HG02884 (cell line): ENCODE measurements at regions not wholly inside any gene's neighbourhood (a gene's known extent, or its start where the extent isn't known, plus 50 kb on each side); places are given as distances from the start of the nearest gene placed in this dataset.

Source experiments
- ATAC-seq: cut with Tn5 transposase; IDR thresholded peaks from one replicate; pipeline ENCODE4 v1.9.1; 2021; ENCODE audit warnings: mild to moderate bottlenecking, moderate library complexity; ENCODE audit not compliant: unreplicated experiment

DNA sequence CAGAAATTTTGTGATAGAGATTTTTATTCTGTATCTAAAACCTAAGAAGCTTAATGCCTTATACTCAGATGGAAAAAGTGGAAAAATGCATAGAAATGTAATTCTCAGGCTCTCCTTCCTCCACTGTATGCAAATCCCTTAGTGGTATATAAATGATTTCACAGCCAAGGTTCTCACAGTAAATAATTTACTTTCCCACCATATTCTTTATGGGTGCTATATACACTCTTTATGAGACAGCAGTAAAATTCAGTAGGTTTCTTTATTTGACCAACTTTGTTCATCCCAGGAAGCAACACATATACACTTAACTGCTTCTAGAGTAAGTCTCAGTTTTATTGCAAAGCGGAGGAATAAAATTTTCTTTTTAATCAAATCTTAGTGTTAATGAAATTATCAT is 1399.7 kb downstream of the PCDH7 start:
- no peak for ATAC-seq

GRCh38 chr4:32128549-32128948 is 1408.4 kb downstream of the PCDH7 start:
- no peak for ATAC-seq

DNA sequence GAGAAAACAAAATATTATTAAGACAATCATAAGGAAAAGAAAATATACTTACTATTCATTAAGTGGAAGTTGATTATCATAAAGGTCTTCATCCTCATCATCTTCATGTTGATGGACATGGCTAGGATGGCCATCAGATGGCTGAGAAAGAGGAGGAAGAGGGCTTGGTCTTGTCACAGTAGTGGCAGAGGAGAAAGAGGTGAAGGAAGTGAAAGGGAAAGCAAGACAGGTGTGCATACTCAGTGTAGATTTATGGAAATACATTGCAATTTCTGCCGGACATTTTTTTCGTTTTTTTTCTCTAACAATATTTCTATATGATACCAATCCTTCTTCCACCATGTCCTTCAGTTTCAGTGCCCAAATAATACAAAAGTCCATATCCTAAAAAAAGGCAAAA is 1409.8 kb downstream of the PCDH7 start:
- no peak for ATAC-seq

DNA sequence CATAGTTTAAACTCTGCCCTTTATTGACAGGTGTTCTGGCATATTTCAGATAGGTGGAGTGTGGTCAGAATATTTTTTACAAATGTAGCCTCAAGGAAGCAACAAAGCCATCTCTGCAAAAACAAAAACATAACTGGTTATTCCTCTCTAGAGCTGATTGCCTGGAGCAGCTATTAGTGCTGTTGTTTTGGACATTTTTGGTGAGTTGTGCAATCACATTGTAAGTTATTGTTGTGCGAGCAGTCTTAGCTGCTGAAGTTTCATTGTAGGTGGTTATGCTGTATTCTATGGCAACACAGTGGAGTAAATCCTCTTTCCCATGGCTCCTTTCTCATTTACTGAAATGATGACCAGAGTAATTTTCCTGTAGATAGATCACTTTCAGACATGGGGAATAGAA is 1413.0 kb downstream of the PCDH7 start:
- no peak for ATAC-seq

DNA sequence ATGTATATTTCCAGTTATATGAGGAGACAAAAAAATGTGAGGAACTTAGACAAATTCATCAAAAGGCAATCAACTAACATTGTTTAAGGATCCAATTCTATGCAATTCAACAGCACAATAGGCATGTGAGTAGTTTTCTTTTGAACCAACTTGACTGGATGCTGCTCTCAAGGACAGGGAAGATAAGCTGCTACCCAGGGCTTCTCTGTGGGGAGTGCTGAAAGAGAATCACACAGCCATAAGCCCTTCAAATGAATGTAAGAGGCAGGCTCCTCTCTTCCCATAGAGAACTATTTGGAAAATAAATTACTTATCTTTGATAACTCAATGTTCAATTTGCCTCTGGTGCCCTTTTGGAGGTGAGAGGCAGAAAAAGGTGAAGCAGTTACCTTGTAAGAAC is 1413.6 kb downstream of the PCDH7 start:
- no peak for ATAC-seq

- no peak for ATAC-seq
Observed at GRCh38 chr4:32135642-32136041, 1415.5 kb downstream of the PCDH7 start.

DNA sequence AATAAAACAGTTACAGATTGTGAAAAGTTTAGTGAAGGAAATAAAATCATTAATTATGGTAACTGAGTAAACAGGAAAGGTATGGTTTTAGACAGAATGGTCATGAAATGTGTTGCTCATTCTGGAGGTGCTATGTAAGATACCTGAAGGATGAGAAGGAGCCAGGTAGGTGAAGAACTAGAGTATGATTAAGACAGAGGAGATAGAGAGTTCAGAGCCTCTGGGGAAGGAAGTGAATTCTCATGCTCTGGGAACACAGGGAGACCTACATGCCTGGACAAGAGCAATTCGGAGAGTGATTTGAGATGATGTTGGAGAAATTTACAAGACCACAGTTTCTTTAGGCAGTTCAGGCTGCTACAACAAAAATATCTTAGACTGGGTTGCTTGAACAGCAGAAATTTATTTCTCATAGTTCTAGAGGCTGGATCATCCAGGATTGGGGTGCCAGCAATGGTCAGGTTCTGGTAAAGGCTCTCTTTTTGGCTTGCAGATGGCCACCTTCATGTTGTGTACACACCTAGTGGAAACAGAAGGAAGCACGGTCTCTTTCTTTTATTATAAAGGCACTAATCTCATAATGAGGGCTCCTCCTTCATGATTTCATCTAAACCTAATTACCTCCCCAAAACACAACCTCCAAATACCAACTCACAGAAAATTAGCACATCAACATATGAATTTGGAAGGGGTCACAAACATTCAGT is 1416.1 kb downstream of the PCDH7 start:
- ATAC-seq: no peak

DNA sequence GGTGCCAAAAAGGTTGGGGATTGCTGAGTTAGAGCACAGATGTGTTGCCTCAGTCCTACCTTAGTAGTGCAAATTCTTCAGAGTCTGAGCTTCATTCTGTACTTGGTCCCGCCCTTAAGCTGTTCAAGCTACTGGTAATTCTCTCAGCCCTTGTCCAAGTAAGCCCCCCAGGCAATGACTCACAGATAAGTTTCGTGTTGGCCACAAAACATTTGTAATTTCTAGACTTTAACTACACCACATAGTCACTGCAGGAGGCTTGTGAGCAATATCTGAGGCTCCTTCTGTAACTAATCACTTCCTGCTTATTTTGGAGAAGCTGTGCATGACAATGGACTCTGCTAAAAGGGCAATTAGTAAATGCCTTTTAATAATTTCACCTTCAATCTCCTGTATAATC is 1420.5 kb downstream of the PCDH7 start:
- ATAC-seq: no peak

DNA sequence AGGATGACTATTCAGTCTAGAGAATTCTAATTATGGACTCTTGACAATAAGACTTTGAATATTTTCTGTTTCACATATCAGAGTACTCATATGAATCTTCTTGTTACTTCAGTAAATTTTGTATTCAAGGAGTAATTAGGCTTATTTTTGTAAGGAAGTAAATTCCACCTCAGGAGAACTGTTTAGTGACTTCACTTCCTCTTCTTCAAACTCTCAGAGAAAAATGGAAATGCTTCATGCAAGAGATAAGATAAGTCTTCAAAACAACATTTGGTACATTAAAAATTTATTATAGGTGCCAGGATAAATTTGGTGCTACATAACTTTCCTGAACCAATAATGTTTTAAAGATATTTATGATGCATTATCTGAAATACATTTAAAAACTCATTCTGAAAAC is 1421.9 kb downstream of the PCDH7 start:
- no peak for ATAC-seq

DNA sequence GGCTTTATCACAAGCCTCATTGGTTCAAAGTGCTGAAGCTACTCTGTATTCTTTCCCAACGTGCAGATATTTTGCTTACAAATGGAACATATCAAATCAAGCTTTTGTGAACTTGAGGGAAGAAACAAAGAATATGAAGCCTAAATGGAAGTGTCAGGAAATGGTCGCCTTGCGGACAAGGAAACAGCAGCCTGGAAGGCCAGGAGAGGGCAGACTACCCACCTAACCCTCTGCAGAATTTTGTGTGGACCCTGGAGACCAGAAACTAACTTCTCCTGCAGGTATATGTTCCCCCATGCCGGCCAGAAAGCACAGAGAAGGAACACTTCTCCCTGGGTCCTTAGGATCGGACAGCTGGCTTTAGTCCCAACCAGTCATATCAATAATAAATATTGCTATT is 1425.8 kb downstream of the PCDH7 start:
- ATAC-seq: no peak

DNA sequence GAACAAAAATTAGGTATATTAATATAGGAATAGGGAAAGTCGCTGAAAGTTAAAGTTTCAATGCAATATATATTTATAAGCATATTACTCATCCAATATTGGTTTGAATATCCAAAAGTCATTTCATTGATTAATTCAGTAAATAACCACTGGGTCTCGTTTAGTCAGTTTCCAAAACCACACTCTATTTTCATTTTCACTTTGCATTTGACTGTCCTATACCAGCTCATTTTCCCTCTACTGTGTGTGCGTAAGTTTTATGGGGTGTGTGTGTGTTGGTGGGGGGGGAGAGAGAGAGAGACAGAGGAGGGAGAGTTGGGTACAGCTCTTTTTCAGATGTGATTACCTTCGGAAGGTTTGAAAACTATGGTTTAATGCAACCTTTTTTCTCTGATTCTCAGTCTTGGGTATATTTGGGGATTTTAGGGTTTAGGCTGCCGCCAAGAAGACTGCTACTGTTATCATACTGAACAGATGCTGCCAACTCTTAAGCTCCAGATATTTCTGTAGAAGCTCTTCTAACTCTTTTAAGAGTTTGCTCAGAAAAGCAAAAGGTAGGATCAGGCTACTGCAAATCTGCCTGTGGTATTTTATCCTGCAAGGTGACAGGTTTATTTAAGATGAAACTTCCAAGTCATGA is 1427.4 kb downstream of the PCDH7 start:
- ATAC-seq: no peak

DNA sequence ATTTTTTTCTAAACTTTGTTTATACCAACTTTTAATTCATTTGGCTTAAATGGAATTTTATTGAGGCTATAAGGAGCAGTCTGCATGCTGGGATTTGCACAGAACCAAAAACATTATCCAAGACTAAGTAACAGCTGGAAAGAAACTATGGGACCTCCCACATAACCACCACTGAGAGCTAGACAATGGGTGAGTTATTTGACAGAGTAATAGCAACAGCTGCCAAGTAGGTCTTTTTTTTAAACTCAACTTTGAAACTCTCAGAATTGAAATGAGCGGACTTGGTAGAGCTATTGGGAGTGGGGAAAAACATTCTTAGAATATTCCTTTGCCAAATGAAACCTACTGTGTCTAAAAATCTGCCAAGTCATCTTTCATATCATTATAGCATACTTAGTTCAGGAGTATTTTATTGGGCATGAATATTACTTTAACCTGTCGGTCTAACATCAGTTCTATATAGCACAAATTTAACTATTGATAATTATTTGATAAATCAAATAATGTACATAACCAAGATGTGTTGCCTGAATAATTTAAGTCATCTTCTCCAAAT is 1428.0 kb downstream of the PCDH7 start:
- no peak for ATAC-seq

GRCh38 chr4:32158961-32159360 is 1438.8 kb downstream of the PCDH7 start:
- ATAC-seq: no peak

- no peak for ATAC-seq
Observed at GRCh38 chr4:32161392-32161791, 1441.2 kb downstream of the PCDH7 start.

- ATAC-seq: no peak
Observed at GRCh38 chr4:32163125-32163524, 1443.0 kb downstream of the PCDH7 start.

DNA sequence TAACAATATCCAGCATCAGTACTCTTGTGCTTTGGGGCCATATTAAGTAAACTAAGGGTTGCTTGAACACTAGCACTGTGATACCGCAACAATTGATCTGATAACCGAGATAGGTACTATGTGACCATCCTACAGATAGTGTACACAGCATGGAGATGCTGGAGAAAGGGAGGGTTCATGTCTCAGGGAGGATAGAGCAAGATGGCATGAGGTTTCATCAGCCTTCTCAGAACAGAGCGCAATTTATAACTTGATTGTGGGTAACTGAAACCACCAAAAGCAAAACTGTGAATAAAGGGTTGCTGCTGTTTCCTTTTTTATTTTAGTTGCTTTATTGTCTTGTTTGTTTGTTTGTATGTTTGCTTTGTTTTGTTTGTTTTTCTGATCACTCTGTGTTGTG is 1449.7 kb downstream of the PCDH7 start:
- no peak for ATAC-seq

- no peak for ATAC-seq
Observed at GRCh38 chr4:32172086-32172485, 1451.9 kb downstream of the PCDH7 start.

GRCh38 chr4:32172761-32173160 is 1452.6 kb downstream of the PCDH7 start:
- ATAC-seq: no peak

- no peak for ATAC-seq
Observed at GRCh38 chr4:32180086-32180485, 1459.9 kb downstream of the PCDH7 start.

DNA sequence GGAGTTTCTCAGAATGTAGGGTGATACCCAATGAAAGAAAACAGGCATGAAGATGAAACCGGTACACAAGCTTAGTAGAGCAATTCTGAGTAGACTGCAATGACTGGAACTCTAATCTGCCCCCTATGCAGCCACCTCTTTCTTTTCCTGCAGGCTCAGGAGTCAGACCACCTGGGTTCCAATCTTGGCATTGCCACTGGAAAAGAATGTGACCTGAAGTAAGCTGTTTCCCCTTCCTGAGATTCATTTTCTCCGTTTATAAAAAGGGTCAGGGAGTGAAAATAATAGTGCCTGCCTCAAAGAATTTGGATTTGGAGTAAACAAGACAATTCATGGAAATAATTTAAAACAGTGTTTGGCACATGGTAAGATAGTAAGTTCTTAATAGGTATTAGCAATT is 1464.0 kb downstream of the PCDH7 start:
- ATAC-seq: no peak

DNA sequence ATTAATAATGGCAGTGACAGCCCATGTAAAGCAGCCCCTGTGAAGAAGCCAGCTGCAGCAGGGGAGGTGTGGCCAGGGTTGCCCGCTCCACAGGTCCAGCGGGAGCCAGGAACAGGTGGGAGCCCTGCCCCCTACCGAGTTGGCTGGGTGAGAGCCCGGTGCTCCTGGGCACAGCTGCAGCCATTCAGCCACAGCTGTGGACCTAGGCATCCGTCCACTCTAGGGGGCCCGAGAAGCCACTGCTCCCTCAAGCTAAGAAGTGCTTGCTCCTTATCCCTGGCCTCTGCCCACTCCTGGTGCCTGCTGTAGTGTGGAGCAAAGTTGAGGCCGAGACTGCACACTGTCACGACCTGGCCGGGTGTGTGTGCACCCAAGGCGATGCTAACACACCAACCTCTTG is 1469.0 kb downstream of the PCDH7 start:
- ATAC-seq: no peak

GRCh38 chr4:32189788-32190187 is 1469.6 kb downstream of the PCDH7 start:
- ATAC-seq: no peak

DNA sequence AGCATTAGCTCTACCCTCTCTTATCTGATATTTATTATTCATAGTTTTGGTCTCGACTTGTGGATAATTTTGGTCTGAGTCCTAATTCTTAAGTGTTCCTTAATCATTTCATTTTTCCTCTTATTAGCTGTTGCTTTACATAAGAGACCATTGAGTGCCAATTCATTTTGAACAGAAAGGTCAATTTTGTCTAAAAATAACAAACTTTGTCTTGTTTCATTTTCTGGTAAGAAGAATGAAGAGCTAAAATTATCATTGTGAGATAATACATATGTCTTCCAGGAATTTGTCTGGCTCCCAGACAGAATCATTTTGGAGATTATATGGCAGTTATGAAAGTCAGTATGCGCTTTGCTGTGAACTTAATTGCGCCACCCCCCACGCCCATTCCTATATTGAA is 1471.8 kb downstream of the PCDH7 start:
- ATAC-seq: no peak
